ENCODE measurements at regions not wholly inside any gene's neighbourhood (a gene's known extent, or its start where the extent isn't known, plus 50 kb on each side); places are given as distances from the start of the nearest gene placed in this dataset.

- Histone ChIP-seq H3K9ac (ENCODE audit: low read length) (no peak overlapping the region), H3K9me3 (ENCODE audit: control insufficient read depth, low read length) (no peaks in the 10 kb centered on the region), H3K4me2 (ENCODE audit: low read length, poor library complexity, severe bottlenecking) (no peak overlapping the region), H3K4me3 (ENCODE audit: insufficient read depth in 1 of 2, low read depth in 1 of 2, low read length in 2 of 2) (no peak overlapping the region), H2AK5ac (ENCODE audit: low read length, severe bottlenecking) (no peak overlapping the region), H3K36me3 (ENCODE audit: control insufficient read depth in 1 of 2, insufficient read depth in 2 of 2, low read depth in 1 of 2, low read length in 2 of 2) (no peaks in the 10 kb centered on the region), H2BK5ac (ENCODE audit: low read depth, low read length, poor library complexity, severe bottlenecking) (no peak overlapping the region), H3K27me3 (ENCODE audit: control insufficient read depth in 1 of 2, insufficient read depth in 1 of 2, low read length in 2 of 2) (no peaks in the 10 kb centered on the region), H3K27ac (ENCODE audit: low read length, poor library complexity, severe bottlenecking) (no peak overlapping the region), H3K18ac (ENCODE audit: low read depth in 1 of 2, low read length in 2 of 2) (no peak overlapping the region), H2BK12ac (ENCODE audit: low read length in 2 of 2) (no peak overlapping the region), H2BK15ac (ENCODE audit: low read depth, poor library complexity, severe bottlenecking) (no peak overlapping the region), H3K4ac (ENCODE audit: low read depth in 1 of 2, low read length in 2 of 2) (no peak overlapping the region), H3K23ac (ENCODE audit: low read length in 2 of 2) (no peak overlapping the region), H3K79me1 (replicated peaks; ENCODE audit: low read length, poor library complexity, severe bottlenecking) (no peaks in the 10 kb centered on the region), H3K4me1 (ENCODE audit: control insufficient read depth, insufficient read depth, low read depth, low read length) (no peaks in the 10 kb centered on the region), H4K8ac (ENCODE audit: low read length) (no peak overlapping the region), H3K14ac (ENCODE audit: low read length in 2 of 2) (no peak overlapping the region), H4K91ac (ENCODE audit: low read length) (no peak overlapping the region), H2BK120ac (ENCODE audit: low read depth, low read length) (no peak overlapping the region), H2AFZ (ENCODE audit: low read depth, low read length) (no peak overlapping the region)
- no peak for DNase-seq
- WGBS = 100% methylated on average over 2 of the region's 2 CpGs
Observed at GRCh38 chr5:93311881-93312280, 269.1 kb downstream of the NR2F1-AS1 start.

- no peak overlapping the region for H4K91ac ChIP-seq (ENCODE audit: low read length)
- H3K9me3 ChIP-seq (ENCODE audit: control insufficient read depth, low read length) = no peaks in the 10 kb centered on the region
- H3K36me3 ChIP-seq (ENCODE audit: control insufficient read depth in 1 of 2, insufficient read depth in 2 of 2, low read depth in 1 of 2, low read length in 2 of 2) = no peaks in the 10 kb centered on the region
- no peak overlapping the region for H2AK5ac ChIP-seq (ENCODE audit: low read length, severe bottlenecking)
- H3K4me1 ChIP-seq (ENCODE audit: control insufficient read depth, insufficient read depth, low read depth, low read length) = peaks cover 2% of the 10 kb centered on the region
- no peak overlapping the region for H3K4me2 ChIP-seq (ENCODE audit: low read length, poor library complexity, severe bottlenecking)
- peaks cover 0 to 3% of the 10 kb centered on the region in 2 experiments for H3K27me3 ChIP-seq (ENCODE audit: control insufficient read depth in 1 of 2, insufficient read depth in 1 of 2, low read length in 2 of 2)
- H2BK120ac ChIP-seq (ENCODE audit: low read depth, low read length) = no peak overlapping the region
- no peak overlapping the region for H3K27ac ChIP-seq (ENCODE audit: low read length, poor library complexity, severe bottlenecking)
- no peak overlapping the region for H3K9ac ChIP-seq (ENCODE audit: low read length)
- no peak overlapping the region for H4K8ac ChIP-seq (ENCODE audit: low read length)
- H2BK5ac ChIP-seq (ENCODE audit: low read depth, low read length, poor library complexity, severe bottlenecking) = no peak overlapping the region
- no peaks in the 10 kb centered on the region for H3K79me1 ChIP-seq (replicated peaks; ENCODE audit: low read length, poor library complexity, severe bottlenecking)
- H3K14ac ChIP-seq (ENCODE audit: low read length in 2 of 2) = no peak overlapping the region
- H2BK12ac ChIP-seq (ENCODE audit: low read length in 2 of 2) = no peak overlapping the region
- H3K4ac ChIP-seq (ENCODE audit: low read depth in 1 of 2, low read length in 2 of 2) = no peak overlapping the region
- H2AFZ ChIP-seq (ENCODE audit: low read depth, low read length) = no peak overlapping the region
- no peak overlapping the region for H3K4me3 ChIP-seq (ENCODE audit: insufficient read depth in 1 of 2, low read depth in 1 of 2, low read length in 2 of 2)
- H3K18ac ChIP-seq (ENCODE audit: low read depth in 1 of 2, low read length in 2 of 2) = no peak overlapping the region
- no peak overlapping the region for H2BK15ac ChIP-seq (ENCODE audit: low read depth, poor library complexity, severe bottlenecking)
- H3K23ac ChIP-seq (ENCODE audit: low read length in 2 of 2) = no peak overlapping the region
- DNase-seq = no peak
Observed at GRCh38 chr5:93307557-93307956, 273.5 kb downstream of the NR2F1-AS1 start.

- Histone ChIP-seq H3K4ac (ENCODE audit: low read depth in 1 of 2, low read length in 2 of 2) (no peak overlapping the region), H3K4me3 (ENCODE audit: insufficient read depth in 1 of 2, low read depth in 1 of 2, low read length in 2 of 2) (no peak overlapping the region), H3K79me1 (replicated peaks; ENCODE audit: low read length, poor library complexity, severe bottlenecking) (no peaks in the 10 kb centered on the region), H3K4me1 (ENCODE audit: control insufficient read depth, insufficient read depth, low read depth, low read length) (peaks cover 2% of the 10 kb centered on the region), H3K27me3 (ENCODE audit: control insufficient read depth in 1 of 2, insufficient read depth in 1 of 2, low read length in 2 of 2) (peaks cover 0 to 3% of the 10 kb centered on the region in 2 experiments), H3K9ac (ENCODE audit: low read length) (no peak overlapping the region), H4K8ac (ENCODE audit: low read length) (no peak overlapping the region), H2AK5ac (ENCODE audit: low read length, severe bottlenecking) (no peak overlapping the region), H3K4me2 (ENCODE audit: low read length, poor library complexity, severe bottlenecking) (peak overlapping the region; percentile 32), H2BK5ac (ENCODE audit: low read depth, low read length, poor library complexity, severe bottlenecking) (no peak overlapping the region), H3K27ac (ENCODE audit: low read length, poor library complexity, severe bottlenecking) (no peak overlapping the region), H3K18ac (ENCODE audit: low read depth in 1 of 2, low read length in 2 of 2) (no peak overlapping the region), H2BK15ac (ENCODE audit: low read depth, poor library complexity, severe bottlenecking) (no peak overlapping the region), H2AFZ (ENCODE audit: low read depth, low read length) (peak overlapping the region; percentile 73), H2BK120ac (ENCODE audit: low read depth, low read length) (no peak overlapping the region), H2BK12ac (ENCODE audit: low read length in 2 of 2) (peak overlapping the region in 1 of 2 experiments; percentile 79), H3K23ac (ENCODE audit: low read length in 2 of 2) (no peak overlapping the region), H4K91ac (ENCODE audit: low read length) (no peak overlapping the region), H3K36me3 (ENCODE audit: control insufficient read depth in 1 of 2, insufficient read depth in 2 of 2, low read depth in 1 of 2, low read length in 2 of 2) (no peaks in the 10 kb centered on the region), H3K9me3 (ENCODE audit: control insufficient read depth, low read length) (no peaks in the 10 kb centered on the region), H3K14ac (ENCODE audit: low read length in 2 of 2) (no peak overlapping the region)
- DNase-seq = no peak
- WGBS = 60% methylated on average over 3 of the region's 4 CpGs
Observed at GRCh38 chr5:93305984-93306383, 275.0 kb downstream of the NR2F1-AS1 start.

- H3K4ac ChIP-seq (ENCODE audit: low read depth in 1 of 2, low read length in 2 of 2) = no peak overlapping the region
- no peaks in the 10 kb centered on the region for H3K9me3 ChIP-seq (ENCODE audit: control insufficient read depth, low read length)
- H3K27me3 ChIP-seq (ENCODE audit: control insufficient read depth in 1 of 2, insufficient read depth in 1 of 2, low read length in 2 of 2) = peaks cover 0 to 3% of the 10 kb centered on the region in 2 experiments
- H3K36me3 ChIP-seq (ENCODE audit: control insufficient read depth in 1 of 2, insufficient read depth in 2 of 2, low read depth in 1 of 2, low read length in 2 of 2) = no peaks in the 10 kb centered on the region
- no peak overlapping the region for H2BK15ac ChIP-seq (ENCODE audit: low read depth, poor library complexity, severe bottlenecking)
- H3K4me1 ChIP-seq (ENCODE audit: control insufficient read depth, insufficient read depth, low read depth, low read length) = peaks cover 2% of the 10 kb centered on the region
- H3K4me2 ChIP-seq (ENCODE audit: low read length, poor library complexity, severe bottlenecking) = no peak overlapping the region
- H4K91ac ChIP-seq (ENCODE audit: low read length) = no peak overlapping the region
- no peak for DNase-seq
- no peak overlapping the region for H3K14ac ChIP-seq (ENCODE audit: low read length in 2 of 2)
- no peak overlapping the region for H3K23ac ChIP-seq (ENCODE audit: low read length in 2 of 2)
- no peak overlapping the region for H2BK120ac ChIP-seq (ENCODE audit: low read depth, low read length)
- H3K9ac ChIP-seq (ENCODE audit: low read length) = no peak overlapping the region
- H4K8ac ChIP-seq (ENCODE audit: low read length) = no peak overlapping the region
- H3K18ac ChIP-seq (ENCODE audit: low read depth in 1 of 2, low read length in 2 of 2) = no peak overlapping the region
- no peaks in the 10 kb centered on the region for H3K79me1 ChIP-seq (replicated peaks; ENCODE audit: low read length, poor library complexity, severe bottlenecking)
- H2AK5ac ChIP-seq (ENCODE audit: low read length, severe bottlenecking) = no peak overlapping the region
- no peak overlapping the region for H2AFZ ChIP-seq (ENCODE audit: low read depth, low read length)
- H2BK12ac ChIP-seq (ENCODE audit: low read length in 2 of 2) = no peak overlapping the region
- 89% methylated on average over 3 of the region's 3 CpGs for WGBS
- no peak overlapping the region for H3K4me3 ChIP-seq (ENCODE audit: insufficient read depth in 1 of 2, low read depth in 1 of 2, low read length in 2 of 2)
- H3K27ac ChIP-seq (ENCODE audit: low read length, poor library complexity, severe bottlenecking) = no peak overlapping the region
- H2BK5ac ChIP-seq (ENCODE audit: low read depth, low read length, poor library complexity, severe bottlenecking) = no peak overlapping the region
Observed at GRCh38 chr5:93304456-93305250, 276.4 kb downstream of the NR2F1-AS1 start.
